ENCODE measurements at regions not wholly inside any gene's neighbourhood (a gene's known extent, or its start where the extent isn't known, plus 50 kb on each side); places are given as distances from the start of the nearest gene placed in this dataset.

- Histone ChIP-seq H3K27me3 (ENCODE audit: control insufficient read depth in 1 of 2, insufficient read depth in 2 of 2, low read length in 2 of 2) (peaks cover 0 to under 1% of the 10 kb centered on the region in 2 experiments; a peak in 3 of 5 replicates), H4K20me1 (ENCODE audit: insufficient read depth, low read length) (no peaks in the 10 kb centered on the region), H2AFZ (ENCODE audit: low read length) (no peak overlapping the region), H3K79me2 (ENCODE audit: insufficient read depth, low read length) (no peaks in the 10 kb centered on the region), H3K9ac (ENCODE audit: insufficient read depth, low read depth, low read length) (no peak overlapping the region), H3K4me2 (ENCODE audit: low read depth, low read length) (peak overlapping the region; percentile 46), H3K4me1 (ENCODE audit: insufficient read depth, low read length) (peaks cover 83% of the 10 kb centered on the region), H3K4me3 (replicated peaks in 1 of 3; ENCODE audit: insufficient read depth in 1 of 3, low read depth in 2 of 3, low read length in 3 of 3) (no peak overlapping the region), H3K27ac (ENCODE audit: extremely low read length, insufficient read depth, low read length) (no peak overlapping the region), H3K36me3 (replicated peaks in 1 of 2; ENCODE audit: control insufficient read depth in 1 of 2, insufficient read depth in 2 of 2, low read length in 2 of 2) (no peaks in the 10 kb centered on the region), H3K9me3 (ENCODE audit: low read length) (0 out of 2 replicates have a peak, but pooled peaks cover 6% of the 10 kb centered on the region)
- WGBS (ENCODE audit: low lambda C conversion rate), result 71% methylated on average over 15 of the region's 15 CpGs
- POLR2A ChIA-PET, result interaction anchor here (0.6 to 3.7 kb wide), 19 partner anchors 12 to 140 kb away, joined by 3 to 35 read pairs (median 5); partner anchors contain the start of gene RRBP1
- DNase-seq (ENCODE audit: low spot score) (no peak), FAIRE-seq (no peak), ATAC-seq (no peak; the same call in 2 of the 3 replicates)
- intact Hi-C loops (cut with micrococcal nuclease; ENCODE audit: unreplicated experiment) (loop anchor here (2.0 kb wide), 1 partner anchor 34 kb away; no protein-coding TSS in a partner anchor), in situ Hi-C loops (cut with HindIII; ENCODE audit: extremely low pct_ligation_motif_present, low pct_unique_long_range_greater_than_20kb) (no loop called here)
- no TSS peak for BruUV-seq (replicated peaks)
- CTCF ChIA-PET (ENCODE audit: low intra/inter-chr PET ratio, low total read pairs), result no interaction called here
- 0 out of 4 replicates have a peak, but pooled peaks of 1 of the 2 experiments have one; percentile 14 for TF ChIP-seq EP300 (IDR thresholded peaks at IDR 0.05; ENCODE audit: low read depth in 2 of 2, low read length in 2 of 2)
- TF ChIP-seq EP300 (CRISPR knock-in tag; IDR thresholded peaks at IDR 0.05; ENCODE audit: borderline replicate concordance), result no peak
- peak; percentile 24; the same call in 1 of the 2 replicates for TF ChIP-seq ZBTB38 (CRISPR knock-in tag; IDR thresholded peaks at IDR 0.05)
- no peak for TF ChIP-seq FOXA3 (CRISPR knock-in tag; IDR thresholded peaks at IDR 0.05)
- no peak for TF ChIP-seq ZNF292 (CRISPR knock-in tag; IDR thresholded peaks at IDR 0.05; ENCODE audit: borderline replicate concordance, low read depth)
- TF ChIP-seq, protein P1, sequence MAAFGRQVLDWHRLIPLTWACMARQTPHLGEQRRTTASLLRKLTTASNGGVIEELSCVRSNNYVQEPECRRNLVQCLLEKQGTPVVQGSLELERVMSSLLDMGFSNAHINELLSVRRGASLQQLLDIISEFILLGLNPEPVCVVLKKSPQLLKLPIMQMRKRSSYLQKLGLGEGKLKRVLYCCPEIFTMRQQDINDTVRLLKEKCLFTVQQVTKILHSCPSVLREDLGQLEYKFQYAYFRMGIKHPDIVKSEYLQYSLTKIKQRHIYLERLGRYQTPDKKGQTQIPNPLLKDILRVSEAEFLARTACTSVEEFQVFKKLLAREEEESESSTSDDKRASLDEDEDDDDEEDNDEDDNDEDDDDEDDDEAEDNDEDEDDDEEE (CRISPR knock-in tag; IDR thresholded peaks at IDR 0.05), result no peak
- no peak for TF ChIP-seq CBX5 (CRISPR knock-in tag; IDR thresholded peaks at IDR 0.05; ENCODE audit: borderline replicate concordance)
- peak; percentile 75; the same call in 1 of the 2 replicates for TF ChIP-seq ZNF839 (CRISPR knock-in tag; IDR thresholded peaks at IDR 0.05; ENCODE audit: borderline replicate concordance)
- TF ChIP-seq SRSF1 (optimal IDR thresholded peaks at IDR 0.05; ENCODE audit: low read depth, low read length), result peak; percentile 48
- peak; percentile 87 for TF ChIP-seq ZMYM3 (CRISPR knock-in tag; IDR thresholded peaks at IDR 0.05)
- TF ChIP-seq SRSF9 (IDR thresholded peaks at IDR 0.05; ENCODE audit: borderline replicate concordance, insufficient read depth, low read depth, low read length, poor library complexity, severe bottlenecking), result no peak
- no peak for TF ChIP-seq TRIM24 (CRISPR knock-in tag; IDR thresholded peaks at IDR 0.05)
- TF ChIP-seq RBFOX2 (IDR thresholded peaks at IDR 0.05; ENCODE audit: low read depth, low read length), result no peak
- TF ChIP-seq FOXK1 (CRISPR knock-in tag; IDR thresholded peaks at IDR 0.05; ENCODE audit: borderline replicate concordance, low read depth), result 0 out of 2 replicates have a peak, but pooled peaks have one; percentile 13
- no peak for TF ChIP-seq FOXP1 (IDR thresholded peaks at IDR 0.05)
- TF ChIP-seq FOXP1 (CRISPR knock-in tag; IDR thresholded peaks at IDR 0.05), result 0 out of 2 replicates have a peak, but pooled peaks have one; percentile 11
- peak; percentile 34 for TF ChIP-seq XRCC5 (optimal IDR thresholded peaks at IDR 0.05; ENCODE audit: low read length)
- TF ChIP-seq PRPF4 (IDR thresholded peaks at IDR 0.05; ENCODE audit: low read depth, low read length, poor library complexity, severe bottlenecking), result no peak
- no peak for TF ChIP-seq TCF12 (IDR thresholded peaks at IDR 0.05)
- TF ChIP-seq TCF12 (CRISPR knock-in tag; IDR thresholded peaks at IDR 0.05), result no peak
- no peak for TF ChIP-seq ZNF616 (CRISPR knock-in tag; IDR thresholded peaks at IDR 0.05; ENCODE audit: low read depth)
- TF ChIP-seq, protein P2, sequence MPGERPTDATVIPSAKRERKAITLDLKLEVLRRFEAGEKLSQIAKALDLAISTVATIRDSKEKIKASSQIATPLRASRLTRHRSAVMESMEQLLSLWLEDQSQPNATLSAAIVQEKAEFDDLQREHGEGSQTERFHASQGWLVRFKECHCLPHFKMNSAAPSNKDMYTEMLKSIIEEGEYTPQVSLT (CRISPR knock-in tag; IDR thresholded peaks at IDR 0.05; ENCODE audit: borderline replicate concordance, low read depth), result no peak
- no peak for TF ChIP-seq KDM5A (IDR thresholded peaks at IDR 0.05; ENCODE audit: borderline replicate concordance, low read length)
These were observed 123.0 kb downstream of the BANF2 start for GRCh38 chr20:17822540-17823408.

Measured in HepG2 (cell line).